ENCODE measurements at regions not wholly inside any gene's neighbourhood (a gene's known extent, or its start where the extent isn't known, plus 50 kb on each side); places are given as distances from the start of the nearest gene placed in this dataset.

DNA sequence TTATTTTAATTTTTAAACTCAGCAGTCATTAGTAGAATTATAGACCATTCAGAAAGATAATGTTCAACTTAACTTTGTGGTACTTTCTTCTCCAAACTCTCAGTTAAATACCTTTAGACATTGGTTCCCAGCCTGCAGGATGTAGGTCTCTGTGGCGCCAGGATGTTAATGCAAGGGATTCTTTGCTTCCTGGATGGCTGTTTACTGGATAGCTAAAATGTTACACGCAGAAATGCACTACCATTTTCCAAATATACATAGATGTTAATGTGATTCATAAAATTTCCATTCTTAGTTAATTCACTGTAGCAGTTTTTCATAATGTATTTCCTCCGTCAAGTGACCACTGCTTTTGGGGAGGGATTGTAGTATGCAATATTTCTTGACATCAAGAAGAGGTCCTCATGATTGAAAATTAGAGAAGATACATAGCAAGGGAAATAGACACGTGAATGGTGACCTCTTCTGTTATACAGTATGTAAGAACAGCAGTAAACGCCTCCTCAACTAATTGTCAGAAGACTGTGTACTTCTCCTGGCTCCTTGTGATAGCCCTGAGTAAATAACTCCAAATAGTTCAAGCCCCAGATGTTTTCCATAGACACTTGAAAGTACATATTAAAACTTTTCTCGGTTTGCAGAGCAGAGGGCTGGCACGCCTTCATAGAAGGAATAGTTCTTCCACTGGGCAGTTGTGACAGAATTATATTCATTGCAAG, 128.8 kb downstream of the LCA5 start:
- TF ChIP-seq KLF16 (IDR thresholded peaks at IDR 0.05) (no peak), RBM39 (optimal IDR thresholded peaks at IDR 0.05; ENCODE audit: low read depth, low read length) (no peak)
- TF ChIP-seq, protein P1, sequence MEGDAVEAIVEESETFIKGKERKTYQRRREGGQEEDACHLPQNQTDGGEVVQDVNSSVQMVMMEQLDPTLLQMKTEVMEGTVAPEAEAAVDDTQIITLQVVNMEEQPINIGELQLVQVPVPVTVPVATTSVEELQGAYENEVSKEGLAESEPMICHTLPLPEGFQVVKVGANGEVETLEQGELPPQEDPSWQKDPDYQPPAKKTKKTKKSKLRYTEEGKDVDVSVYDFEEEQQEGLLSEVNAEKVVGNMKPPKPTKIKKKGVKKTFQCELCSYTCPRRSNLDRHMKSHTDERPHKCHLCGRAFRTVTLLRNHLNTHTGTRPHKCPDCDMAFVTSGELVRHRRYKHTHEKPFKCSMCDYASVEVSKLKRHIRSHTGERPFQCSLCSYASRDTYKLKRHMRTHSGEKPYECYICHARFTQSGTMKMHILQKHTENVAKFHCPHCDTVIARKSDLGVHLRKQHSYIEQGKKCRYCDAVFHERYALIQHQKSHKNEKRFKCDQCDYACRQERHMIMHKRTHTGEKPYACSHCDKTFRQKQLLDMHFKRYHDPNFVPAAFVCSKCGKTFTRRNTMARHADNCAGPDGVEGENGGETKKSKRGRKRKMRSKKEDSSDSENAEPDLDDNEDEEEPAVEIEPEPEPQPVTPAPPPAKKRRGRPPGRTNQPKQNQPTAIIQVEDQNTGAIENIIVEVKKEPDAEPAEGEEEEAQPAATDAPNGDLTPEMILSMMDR (IDR thresholded peaks at IDR 0.05 in 2 of 3, conservative IDR thresholded peaks at IDR 0.05 in 1 of 3; ENCODE audit: insufficient read depth in 2 of 3, low read depth in 1 of 3, low read length in 3 of 3), result no peak

All from K562 (cell line).